ENCODE measurements at regions not wholly inside any gene's neighbourhood (a gene's known extent, or its start where the extent isn't known, plus 50 kb on each side); places are given as distances from the start of the nearest gene placed in this dataset.

GRCh38 chr1:80214888-80215540 is 1208.5 kb upstream of the ADGRL4 start:
- TF ChIP-seq ZFX (IDR thresholded peaks at IDR 0.05; ENCODE audit: borderline replicate concordance) (no peak), CTCF (IDR thresholded peaks at IDR 0.05) (no peak)
